GM18907 (cell line): ENCODE measurements at regions not wholly inside any gene's neighbourhood (a gene's known extent, or its start where the extent isn't known, plus 50 kb on each side); places are given as distances from the start of the nearest gene placed in this dataset.
"Not testable (repeated sequence)": the region's sequence is repeated elsewhere in the genome, so short reads cannot be mapped to it uniquely, and the experiment has no call there.

Experiments used
- ATAC-seq: cut with Tn5 transposase; IDR thresholded peaks from one replicate; pipeline ENCODE4 v1.9.1; 2021; ENCODE audit warnings: mild to moderate bottlenecking, moderate library complexity; ENCODE audit not compliant: unreplicated experiment

DNA sequence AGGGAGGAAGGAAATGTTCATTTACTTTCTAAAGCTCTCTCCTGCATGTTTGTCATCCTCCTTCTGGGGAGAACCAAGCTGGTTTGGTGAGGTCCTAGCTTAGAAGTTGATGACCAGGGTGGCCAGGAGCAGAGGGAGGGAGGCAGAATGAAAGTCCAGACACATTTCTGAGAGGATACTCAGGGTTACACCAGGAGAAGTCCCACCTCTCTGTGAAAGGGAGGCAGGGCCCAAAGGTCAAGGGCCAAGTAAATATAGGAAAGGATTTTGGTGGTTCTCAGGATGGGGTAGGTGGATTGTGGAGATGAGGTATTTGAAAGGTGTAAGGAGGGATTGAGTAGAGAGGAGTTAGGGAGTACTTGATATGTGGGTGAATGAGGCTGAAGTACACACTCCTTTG is 58.0 kb upstream of the FBXO11 start:
- ATAC-seq = no peak

DNA sequence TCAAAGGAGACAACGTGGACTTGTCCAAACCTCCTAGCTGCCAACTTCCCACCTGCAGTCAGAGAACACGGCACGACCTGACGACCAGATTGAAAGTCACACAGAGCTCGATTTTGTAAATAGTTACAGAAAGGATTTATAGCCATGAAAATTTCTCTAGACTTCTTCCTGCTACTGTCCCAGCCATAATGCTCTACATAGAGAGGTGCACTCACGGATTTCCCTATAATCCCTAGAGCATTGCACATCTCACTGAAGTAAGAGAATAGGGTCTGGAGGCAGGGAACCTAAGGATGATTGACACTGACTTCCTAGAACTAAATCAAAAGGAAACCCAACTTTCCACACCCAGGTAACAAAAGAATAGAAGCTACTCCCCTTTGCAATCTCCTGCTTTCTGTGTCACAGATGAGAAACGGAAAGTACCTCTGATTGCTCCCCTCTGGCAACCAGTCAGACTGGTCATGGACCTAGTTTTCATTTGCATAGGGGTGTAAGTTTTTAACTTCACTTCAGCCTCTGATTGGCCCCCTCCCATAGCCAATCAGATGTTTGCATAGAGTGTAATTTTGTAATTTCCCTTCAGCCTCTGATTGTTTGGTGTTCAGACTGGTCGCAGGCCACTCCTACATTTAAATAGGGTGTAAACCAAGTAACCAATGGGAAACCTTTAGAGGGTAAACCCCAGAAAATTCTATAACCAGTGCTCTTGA is 58.6 kb upstream of the FBXO11 start:
- ATAC-seq = no peak

DNA sequence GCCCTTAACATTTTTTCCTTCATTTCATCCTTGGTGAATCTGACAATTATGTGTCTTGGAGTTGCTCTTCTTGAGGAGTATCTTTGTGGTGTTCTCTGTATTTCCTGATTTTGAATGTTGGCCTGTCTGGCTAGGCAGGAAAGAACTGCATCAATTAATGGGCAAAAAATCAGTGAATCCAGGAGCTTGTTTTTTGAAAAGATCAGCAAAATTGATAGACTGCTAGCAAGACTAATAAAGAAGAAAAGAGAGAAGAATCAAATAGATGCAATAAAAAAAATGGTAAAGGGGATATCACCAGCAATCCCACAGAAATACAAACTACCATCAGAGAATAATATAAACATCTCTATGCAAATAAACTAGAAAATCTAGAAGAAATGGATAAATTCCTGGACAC is 70.4 kb upstream of the FBXO11 start:
- ATAC-seq = not testable (repeated sequence)

DNA sequence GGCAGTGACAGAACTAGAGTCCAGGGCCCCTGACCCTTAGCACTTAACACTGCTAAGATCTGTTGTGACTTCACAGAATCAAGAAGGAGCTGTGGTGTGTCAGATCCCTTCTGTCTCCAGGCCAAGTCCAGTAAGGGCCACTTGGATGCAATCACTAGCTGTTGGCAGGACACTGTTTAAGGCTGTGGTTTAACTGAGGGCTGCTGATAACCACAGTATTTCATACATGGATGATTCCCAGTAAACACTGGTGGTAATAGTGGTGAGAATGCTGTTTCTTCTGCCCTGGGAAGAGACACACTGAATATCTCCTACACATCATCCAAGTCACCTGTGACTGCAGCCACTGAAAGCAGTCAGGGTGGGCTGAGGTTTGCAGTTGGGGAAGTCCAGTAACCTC is 77.7 kb upstream of the FBXO11 start:
- ATAC-seq = no peak

DNA sequence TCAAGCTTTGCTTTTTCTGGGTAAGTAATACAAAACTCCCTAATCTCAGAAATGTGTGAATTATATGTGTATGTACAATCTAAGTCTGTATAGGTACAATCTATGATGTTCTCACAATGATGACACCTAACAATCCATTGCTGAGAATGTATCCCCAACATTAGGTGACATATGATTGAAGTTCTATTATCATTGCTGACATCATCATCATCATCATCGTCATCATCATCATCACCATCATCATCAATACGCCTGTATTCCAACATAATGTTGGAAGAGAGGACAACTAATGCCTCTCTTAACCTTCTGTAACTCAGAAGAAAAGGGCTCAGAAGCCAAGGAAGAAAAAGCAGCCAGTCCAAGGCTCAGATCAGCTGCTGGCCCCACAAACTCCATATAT is 84.2 kb upstream of the FBXO11 start:
- no peak for ATAC-seq

DNA sequence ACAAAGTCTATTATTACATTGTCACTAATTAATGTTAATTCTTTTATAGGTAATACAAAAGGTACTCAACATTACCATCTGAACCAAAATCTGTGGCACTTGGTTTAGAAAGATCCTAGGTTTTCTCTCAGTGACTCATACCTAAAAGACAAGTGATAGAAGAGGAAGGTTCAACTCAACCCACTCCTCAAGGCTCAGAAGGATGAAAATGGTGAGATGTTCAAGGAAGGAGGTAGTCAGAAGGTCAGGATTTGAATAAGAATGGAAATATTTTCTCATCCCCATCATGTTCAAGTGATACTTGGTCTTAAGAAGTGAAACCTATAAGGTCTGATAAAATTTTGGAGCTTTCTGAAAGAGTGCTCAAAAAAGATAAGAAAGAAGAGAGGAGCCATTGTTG is 86.4 kb upstream of the FBXO11 start:
- no peak for ATAC-seq

DNA sequence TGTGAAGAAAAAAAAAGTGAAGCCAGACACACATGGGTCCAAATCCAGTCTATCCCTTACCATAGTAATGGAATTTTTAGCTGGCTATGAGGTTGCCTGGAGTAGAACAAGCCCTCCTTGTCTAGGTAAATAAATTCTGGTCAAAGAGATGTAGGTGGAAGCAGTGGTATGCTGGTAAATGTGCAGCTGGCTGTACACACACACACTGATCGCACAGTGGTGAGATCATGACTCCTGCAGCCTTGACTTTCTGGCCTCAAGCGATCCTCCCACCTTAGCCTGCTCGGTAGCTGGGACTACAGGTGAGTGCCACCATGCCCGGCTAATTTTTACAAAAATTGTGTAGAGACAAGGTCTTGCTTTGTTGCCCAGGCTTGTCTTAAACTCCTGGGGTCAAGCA is 90.5 kb upstream of the FBXO11 start:
- ATAC-seq = no peak

DNA sequence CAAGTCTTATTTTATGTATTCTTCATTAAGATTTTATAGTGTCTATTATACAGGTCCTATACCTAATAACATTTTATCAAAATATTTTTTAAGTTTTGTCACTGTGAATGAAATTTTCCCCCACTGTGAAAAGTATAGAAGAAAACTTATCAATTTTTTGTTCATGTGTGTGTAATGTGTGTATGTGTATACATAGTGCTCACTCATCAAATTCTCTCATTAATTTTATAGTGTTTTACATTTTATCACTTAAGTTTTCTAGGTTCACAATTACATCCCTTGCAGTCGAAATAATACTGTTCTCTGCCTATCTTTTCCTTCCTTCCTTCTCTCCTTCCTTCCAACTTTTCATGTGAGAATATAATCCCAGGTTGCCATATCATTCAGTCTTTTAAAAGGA is 93.2 kb upstream of the FBXO11 start:
- no peak for ATAC-seq

DNA sequence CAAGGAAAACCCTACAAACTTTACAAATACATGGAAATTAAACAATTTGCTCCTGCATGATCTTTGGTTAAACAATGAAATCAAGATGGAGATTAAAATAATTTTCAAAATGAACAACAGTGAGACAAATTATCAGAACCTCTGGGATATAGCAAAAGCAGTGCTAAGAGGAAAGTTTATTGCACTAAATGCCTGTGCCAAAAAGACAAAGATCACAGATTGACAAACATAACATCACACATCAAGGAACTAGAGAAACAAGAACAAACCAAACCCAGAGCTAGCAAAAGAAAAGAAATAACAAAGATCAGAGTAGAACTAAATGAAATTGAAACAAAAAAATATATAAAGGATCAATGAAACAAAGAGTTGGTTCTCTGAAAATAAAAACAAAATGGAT is 95.2 kb upstream of the FBXO11 start:
- ATAC-seq = no peak

DNA sequence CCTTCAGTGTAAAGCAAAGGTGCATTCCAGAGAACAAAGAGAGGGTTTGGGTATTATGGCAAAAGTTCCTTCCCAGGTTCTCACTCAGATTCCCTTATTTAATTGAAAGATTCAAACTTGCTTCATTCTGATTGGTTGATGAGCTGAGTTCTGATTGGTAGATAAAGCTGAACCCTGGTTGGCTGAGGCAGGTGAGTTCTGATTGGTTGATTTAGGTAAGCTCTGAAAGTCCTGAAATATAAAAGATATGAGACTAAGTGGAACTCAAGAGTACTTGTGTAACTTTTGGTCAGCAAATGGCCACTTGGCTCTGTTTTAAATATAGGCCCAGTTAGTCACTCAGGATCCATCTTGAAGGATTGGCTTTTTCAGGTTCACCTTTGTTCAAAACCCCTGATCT is 99.8 kb upstream of the FBXO11 start:
- no peak for ATAC-seq

DNA sequence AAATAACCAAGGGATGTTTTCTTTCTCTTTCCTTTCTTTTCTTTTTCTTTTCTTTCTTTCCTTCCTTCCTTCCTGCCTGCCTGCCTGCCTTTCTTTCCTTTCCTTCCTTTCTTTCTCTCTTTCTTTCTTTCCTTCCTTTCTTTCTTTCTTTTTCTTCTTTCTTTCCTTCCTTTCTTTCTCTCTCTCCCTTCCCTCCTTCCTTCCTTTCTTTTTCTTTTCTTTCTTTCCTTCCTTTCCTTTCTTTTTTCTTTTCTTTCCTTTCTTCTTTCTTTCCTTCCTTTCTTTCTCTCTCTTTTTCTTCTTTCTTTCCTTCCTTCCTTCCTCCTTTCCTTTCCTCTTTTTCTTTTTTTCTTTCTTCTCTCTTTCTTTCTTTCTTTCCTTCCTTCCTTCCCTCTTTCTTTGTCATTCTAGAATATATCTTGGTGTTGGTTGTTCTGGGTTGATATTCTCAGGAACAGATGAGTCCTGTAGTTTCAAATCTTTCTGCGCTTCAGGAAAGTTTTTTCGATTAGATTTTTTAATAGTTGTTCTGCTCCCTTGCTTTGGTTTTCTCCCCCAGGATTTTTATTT is 101.5 kb upstream of the FBXO11 start:
- no peak for ATAC-seq

DNA sequence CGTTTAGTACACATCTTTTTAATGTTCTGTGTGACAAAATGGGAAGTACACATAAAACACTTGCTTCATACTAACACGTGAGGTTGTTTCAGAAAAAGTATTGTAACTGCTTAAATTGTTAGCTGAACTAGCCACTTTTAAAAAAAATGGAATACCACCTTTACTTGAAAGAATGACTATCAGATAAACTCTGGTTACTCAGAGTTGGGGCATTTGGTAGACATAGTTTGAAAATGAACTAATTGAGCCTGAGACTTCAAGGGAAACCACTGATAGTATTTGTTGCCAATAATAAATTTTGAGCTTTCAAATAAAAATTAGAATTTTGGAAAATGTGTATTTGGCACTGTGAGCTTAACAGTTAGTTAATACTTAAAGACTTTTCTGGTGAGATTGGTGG is 103.0 kb upstream of the FBXO11 start:
- ATAC-seq = no peak

DNA sequence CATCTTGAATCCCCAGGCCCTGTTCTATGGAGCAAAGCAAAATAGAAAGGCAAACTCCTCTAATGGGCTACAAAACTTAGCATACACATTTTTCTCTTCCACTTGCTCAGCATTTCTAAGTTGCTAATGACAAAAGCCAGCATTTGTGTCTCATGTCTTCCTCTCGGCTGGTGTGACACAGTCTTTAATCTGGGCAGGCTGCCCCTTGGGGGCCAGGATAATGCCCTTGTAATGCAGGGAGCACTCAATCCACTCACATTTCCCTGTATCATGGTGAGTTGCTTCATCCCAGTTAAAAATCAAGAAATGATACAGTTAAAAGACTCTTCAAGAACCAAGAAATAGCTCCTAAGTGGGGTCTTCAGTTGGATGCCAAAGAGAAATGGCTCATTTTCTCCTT is 109.1 kb upstream of the FBXO11 start:
- no peak for ATAC-seq

DNA sequence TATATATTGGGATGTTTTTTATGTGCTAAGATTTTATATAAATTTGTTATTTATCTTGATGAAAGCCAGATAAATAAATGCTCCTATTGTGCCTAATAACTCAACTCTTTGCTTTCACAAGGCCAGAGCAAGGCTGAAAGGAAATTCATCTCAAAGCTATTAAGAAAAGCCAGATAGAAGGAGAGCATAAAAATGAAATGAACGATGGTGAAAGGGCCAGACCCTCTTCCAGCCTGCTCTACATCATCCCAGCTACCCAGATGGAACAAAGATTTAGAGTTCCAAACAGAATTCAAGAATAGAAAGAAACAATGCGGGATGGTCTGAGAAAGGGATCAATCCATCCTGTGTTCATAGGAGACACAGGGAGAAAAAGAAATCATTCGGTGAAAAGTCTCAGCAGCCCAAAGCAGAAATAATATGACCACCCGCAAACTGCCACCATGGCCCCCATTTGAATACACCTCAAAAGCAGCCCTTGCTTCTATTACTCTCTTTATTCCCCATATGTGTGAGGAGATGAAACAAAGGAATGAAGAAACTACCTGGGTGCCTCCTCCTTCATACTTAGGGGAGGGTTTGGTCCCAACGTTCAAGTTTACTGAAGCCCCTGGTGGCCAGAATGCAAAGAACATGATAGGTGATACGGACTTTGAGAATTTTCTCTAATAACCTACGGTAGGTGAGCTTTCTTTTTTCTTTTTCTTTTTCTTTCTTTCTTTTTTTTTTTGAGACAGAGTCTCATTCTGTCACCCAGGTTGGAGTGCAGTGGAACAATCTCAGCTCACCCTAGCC is 110.1 kb upstream of the FBXO11 start:
- no peak for ATAC-seq

DNA sequence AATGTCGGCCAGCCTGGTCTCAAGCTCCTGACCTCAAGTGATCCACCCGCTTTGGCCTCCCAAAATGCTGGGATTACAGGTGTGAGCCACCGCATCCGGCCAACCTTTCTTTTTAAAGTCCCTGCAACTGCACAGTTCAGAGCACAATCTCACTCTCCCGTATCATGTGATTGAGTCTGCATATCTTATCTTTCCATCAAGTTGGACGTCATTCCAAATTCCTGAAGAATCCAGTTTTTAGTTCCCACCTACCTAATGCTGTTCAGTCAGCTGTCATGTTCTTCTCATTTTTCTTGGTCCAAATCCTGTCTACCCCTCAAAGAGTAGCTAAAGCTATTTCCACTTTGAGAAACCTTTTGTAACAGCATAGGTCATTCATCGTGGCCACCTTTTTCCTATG is 110.8 kb upstream of the FBXO11 start:
- ATAC-seq = no peak

DNA sequence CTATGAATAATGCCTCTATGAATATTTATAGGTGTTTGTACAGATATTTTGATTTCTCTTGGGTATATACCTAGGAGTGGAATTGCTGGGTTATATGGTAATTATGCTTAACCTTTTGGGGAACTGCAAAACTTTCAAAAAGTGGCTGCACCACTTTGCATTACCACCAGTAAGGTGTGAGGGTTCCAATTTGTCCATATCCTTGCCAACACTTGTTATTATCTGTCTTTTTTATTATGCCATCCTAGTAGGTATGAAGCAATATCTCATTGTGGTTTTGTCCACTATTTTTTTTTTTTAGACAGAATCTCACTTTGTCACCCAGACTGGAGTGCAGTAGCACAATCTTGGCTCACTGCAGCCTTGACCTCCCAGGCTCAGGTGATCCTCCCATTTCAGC is 112.2 kb upstream of the FBXO11 start:
- ATAC-seq = no peak

DNA sequence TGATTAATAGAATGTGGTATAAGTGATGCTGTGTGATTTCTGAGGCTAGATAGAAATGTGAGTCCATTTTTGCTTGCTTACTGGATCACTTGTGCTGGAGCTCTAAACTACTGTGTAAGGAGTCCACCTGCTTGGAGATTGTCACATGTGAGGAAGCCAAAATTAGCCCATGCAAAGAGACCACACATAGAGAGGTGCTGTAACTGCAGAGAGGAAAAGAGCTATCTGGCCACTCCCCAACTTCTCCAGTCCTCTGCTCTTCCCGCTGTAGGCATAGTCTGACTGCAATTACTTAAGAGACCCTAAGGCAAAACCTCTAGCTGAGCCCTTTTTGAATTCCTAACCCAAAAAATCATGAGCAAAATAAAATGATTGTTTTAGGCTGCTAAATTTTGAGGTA is 120.6 kb upstream of the FBXO11 start:
- no peak for ATAC-seq

DNA sequence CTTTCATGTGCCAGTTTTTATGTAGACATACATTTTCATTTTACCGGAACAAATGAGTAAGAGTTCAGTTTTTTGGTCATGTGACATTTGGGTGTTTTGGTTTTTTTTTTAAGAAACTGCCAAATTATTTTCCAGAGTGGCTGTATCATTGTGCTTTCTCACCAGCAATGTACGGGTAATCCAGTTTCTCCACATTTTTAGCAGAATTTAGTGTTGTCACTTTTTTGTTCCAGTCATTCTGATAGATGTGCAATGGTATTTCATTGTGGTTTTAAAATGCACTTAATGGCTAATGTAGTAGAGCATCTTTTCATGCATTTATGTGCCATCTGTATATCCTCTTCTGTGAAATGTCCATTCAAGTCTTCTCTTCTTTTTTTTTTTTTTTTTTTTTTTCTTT is 126.5 kb upstream of the FBXO11 start:
- ATAC-seq = no peak

DNA sequence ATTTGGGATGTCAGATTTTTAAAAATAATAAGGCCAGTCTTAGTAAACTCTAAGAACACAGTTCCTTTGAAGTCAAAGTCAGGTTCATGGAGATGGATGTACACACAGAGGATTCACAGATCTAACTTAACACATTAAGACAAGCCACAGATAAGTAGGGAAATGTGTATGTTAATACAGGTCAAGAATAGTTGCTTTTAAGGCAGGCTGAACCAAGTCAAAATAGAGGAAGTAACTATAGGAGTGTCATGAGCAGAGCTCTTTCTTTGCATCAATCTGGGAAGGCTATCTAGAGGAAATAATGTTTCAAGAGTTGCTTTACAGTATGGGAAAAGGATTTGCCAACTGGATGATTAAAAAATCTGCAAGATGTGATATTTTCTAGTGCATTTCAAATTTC is 128.0 kb upstream of the FBXO11 start:
- ATAC-seq = no peak

DNA sequence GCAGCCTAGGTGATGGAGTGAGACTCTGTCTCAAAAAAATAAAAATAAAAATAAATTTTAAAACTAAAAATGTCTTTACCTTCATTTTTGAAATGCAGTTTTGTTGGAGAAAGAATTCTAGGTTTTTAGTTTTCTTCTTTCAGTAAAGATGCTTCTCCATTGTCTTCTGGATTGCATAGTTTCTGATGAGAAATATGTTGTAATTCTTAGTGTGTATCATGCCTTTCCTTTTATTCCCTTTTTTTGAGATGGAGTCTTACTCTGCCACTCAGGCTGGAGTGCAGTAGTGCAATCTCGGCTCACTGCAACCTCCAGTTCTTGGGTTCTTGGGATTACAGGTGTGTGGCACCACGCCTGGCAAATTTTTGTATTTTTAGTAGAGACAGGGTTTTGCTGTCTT is 130.0 kb upstream of the FBXO11 start:
- ATAC-seq = no peak

DNA sequence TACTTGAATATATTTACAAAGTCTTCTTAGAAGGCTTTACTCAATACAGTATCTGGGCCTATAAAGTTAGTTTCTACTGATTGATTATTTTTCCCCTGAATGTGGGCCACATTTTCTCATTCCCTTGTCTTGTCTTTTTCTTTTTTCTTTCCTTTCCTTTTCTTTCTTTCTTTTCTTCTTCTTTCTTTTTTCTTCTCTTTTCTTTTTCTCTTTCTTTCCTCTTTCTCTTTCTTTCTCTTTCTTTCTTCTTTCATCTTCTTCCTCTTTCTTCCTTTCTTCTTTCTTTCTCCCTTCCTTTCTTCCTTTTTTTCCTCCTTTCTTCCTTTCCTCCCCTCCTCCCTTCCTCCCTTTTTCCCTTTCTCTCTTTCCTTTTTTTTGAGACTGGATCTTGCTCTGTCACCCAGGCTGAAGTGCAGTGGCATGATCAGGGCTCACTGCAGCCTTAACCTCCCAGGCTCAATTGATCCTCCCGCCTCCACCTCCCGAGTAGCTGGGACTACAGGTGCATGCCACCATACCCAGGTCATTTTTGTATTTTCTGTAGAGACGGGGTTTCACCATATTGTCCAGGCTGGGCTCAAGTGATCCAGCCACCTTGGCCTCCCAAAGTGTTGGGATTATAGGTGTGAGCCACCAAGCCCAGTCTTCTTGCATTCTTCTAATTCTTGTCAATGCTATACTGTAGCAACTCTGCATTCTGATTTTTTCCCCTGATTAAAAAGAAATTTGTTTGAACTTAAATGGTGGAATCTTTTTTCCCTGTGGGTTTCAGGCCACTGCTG is 133.1 kb upstream of the FBXO11 start:
- no peak for ATAC-seq
